ENCODE measurements at regions not wholly inside any gene's neighbourhood (a gene's known extent, or its start where the extent isn't known, plus 50 kb on each side); places are given as distances from the start of the nearest gene placed in this dataset.

DNA sequence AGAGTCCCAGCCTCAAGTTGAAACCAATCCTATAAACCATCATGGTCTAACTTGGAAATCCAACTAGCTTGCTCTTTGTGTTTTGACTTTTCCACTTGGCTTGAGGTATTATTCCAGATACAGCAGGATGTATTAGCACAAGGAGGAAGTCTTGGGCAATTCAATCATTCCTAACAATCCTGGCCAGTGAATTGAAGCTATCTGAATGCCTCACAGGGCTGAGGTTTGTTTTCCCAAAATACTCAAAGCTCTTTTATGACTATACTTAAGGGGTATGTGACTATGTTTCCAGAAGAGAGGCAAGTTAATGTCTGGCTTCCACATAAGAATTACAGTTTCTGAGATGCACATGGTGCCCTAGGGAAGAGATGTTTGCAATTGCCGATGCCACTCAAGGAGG, 66.8 kb upstream of the SH3RF1 start:
- H3K27me3 ChIP-seq (replicated peaks; ENCODE audit: control insufficient read depth, insufficient read depth, low read length): no peaks in the 10 kb centered on the region
- TF ChIP-seq CTCF (IDR thresholded peaks at IDR 0.05; ENCODE audit: insufficient read depth, low read length, poor library complexity, severe bottlenecking): no peak
- no peaks in the 10 kb centered on the region for H3K36me3 ChIP-seq (ENCODE audit: control insufficient read depth, insufficient read depth, low read length)
- no peak overlapping the region for H3K4me3 ChIP-seq (replicated peaks; ENCODE audit: low read depth, low read length)
- no peak for DNase-seq (ENCODE audit: extremely low read depth, insufficient read length)

DNA sequence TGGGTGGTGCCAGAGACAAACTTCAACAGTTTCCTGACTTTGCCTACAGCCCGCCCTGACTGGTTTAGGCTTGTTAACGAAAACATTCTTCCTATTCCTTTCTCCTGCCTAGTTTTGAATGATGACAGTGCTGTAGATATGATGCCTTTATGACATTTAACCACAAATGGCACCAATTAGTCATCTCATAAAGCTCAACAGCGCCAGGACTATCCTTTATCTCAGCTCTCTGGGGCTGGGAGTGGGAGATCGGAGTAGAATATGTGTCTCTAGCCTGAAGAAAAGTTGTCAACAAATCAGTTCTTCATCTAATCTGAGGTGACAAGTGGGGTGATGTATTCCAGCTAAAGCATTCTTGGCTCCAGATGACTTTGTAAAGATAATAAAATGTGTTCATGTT, 64.6 kb upstream of the SH3RF1 start:
- DNase-seq (ENCODE audit: extremely low read depth, insufficient read length): no peak
- Histone ChIP-seq H3K27me3 (replicated peaks; ENCODE audit: control insufficient read depth, insufficient read depth, low read length) (no peaks in the 10 kb centered on the region), H3K4me3 (replicated peaks; ENCODE audit: low read depth, low read length) (no peak overlapping the region), H3K36me3 (ENCODE audit: control insufficient read depth, insufficient read depth, low read length) (no peaks in the 10 kb centered on the region)
- TF ChIP-seq CTCF (IDR thresholded peaks at IDR 0.05; ENCODE audit: insufficient read depth, low read length, poor library complexity, severe bottlenecking): no peak

DNA sequence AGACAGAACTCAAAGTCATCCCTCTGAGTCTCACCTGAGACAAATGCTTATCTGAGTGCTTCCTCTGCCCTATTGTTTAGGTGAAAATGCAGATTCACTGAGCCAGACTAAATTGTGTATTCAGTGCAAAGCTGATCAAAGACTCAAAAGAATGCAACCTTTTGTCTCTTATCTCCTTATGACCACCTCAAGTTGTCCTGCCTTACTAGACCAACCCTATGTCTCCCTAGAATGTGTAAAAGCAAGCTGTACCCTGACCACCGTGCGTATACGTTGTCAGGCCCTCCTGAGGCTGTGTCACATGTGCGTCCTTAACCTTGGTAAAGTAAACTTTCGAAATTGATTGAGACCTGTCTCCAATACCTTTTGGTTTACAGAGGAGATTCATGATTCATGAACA, 63.6 kb upstream of the SH3RF1 start:
- Histone ChIP-seq H3K36me3 (ENCODE audit: control insufficient read depth, insufficient read depth, low read length) (no peaks in the 10 kb centered on the region), H3K27me3 (replicated peaks; ENCODE audit: control insufficient read depth, insufficient read depth, low read length) (no peaks in the 10 kb centered on the region), H3K4me3 (replicated peaks; ENCODE audit: low read depth, low read length) (no peak overlapping the region)
- DNase-seq (ENCODE audit: extremely low read depth, insufficient read length): no peak
- no peak for TF ChIP-seq CTCF (IDR thresholded peaks at IDR 0.05; ENCODE audit: insufficient read depth, low read length, poor library complexity, severe bottlenecking)

GRCh38 chr4:169333265-169333664, 62.5 kb upstream of the SH3RF1 start:
- DNase-seq (ENCODE audit: extremely low read depth, insufficient read length): no peak
- Histone ChIP-seq H3K4me3 (replicated peaks; ENCODE audit: low read depth, low read length) (no peak overlapping the region), H3K27me3 (replicated peaks; ENCODE audit: control insufficient read depth, insufficient read depth, low read length) (no peaks in the 10 kb centered on the region), H3K36me3 (ENCODE audit: control insufficient read depth, insufficient read depth, low read length) (no peaks in the 10 kb centered on the region)
- no peak for TF ChIP-seq CTCF (IDR thresholded peaks at IDR 0.05; ENCODE audit: insufficient read depth, low read length, poor library complexity, severe bottlenecking)

GRCh38 chr4:169332583-169332982, 61.8 kb upstream of the SH3RF1 start:
- Histone ChIP-seq H3K4me3 (replicated peaks; ENCODE audit: low read depth, low read length) (no peak overlapping the region), H3K27me3 (replicated peaks; ENCODE audit: control insufficient read depth, insufficient read depth, low read length) (no peaks in the 10 kb centered on the region), H3K36me3 (ENCODE audit: control insufficient read depth, insufficient read depth, low read length) (no peaks in the 10 kb centered on the region)
- no peak for TF ChIP-seq CTCF (IDR thresholded peaks at IDR 0.05; ENCODE audit: insufficient read depth, low read length, poor library complexity, severe bottlenecking)
- DNase-seq (ENCODE audit: extremely low read depth, insufficient read length): no peak

DNA sequence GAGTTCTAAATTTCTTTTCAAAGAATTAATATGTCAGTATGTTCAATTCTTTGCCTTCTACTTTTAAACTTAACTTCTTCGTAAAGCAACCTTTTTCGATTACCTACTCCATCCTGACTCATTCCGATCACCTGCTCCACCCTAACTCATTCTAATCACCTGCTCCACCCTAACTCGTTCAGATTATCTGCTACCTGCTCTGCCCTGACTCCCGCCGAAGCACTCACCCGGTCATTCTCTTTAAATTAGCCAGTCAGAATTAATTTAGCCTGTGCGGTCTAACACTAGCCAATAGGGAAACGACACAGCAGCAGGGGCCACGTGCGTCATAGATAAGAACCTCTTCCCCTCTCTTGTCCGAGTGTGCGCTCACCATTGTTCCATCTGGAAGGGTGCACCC, 60.1 kb upstream of the SH3RF1 start:
- H3K4me3 ChIP-seq (replicated peaks; ENCODE audit: low read depth, low read length): no peak overlapping the region
- no peak for TF ChIP-seq CTCF (IDR thresholded peaks at IDR 0.05; ENCODE audit: insufficient read depth, low read length, poor library complexity, severe bottlenecking)
- H3K36me3 ChIP-seq (ENCODE audit: control insufficient read depth, insufficient read depth, low read length): no peaks in the 10 kb centered on the region
- DNase-seq (ENCODE audit: extremely low read depth, insufficient read length): no peak
- no peaks in the 10 kb centered on the region for H3K27me3 ChIP-seq (replicated peaks; ENCODE audit: control insufficient read depth, insufficient read depth, low read length)

All from GM06990 (cell line).